HG03378 (cell line): ENCODE measurements at regions not wholly inside any gene's neighbourhood (a gene's known extent, or its start where the extent isn't known, plus 50 kb on each side); places are given as distances from the start of the nearest gene placed in this dataset.
"Not testable (repeated sequence)": the region's sequence is repeated elsewhere in the genome, so short reads cannot be mapped to it uniquely, and the experiment has no call there.

ENCODE experiments used
- ATAC-seq: cut with Tn5 transposase; IDR thresholded peaks from one replicate; pipeline ENCODE4 v1.9.1; 2021; ENCODE audit warnings: mild to moderate bottlenecking, moderate library complexity; ENCODE audit not compliant: unreplicated experiment

DNA sequence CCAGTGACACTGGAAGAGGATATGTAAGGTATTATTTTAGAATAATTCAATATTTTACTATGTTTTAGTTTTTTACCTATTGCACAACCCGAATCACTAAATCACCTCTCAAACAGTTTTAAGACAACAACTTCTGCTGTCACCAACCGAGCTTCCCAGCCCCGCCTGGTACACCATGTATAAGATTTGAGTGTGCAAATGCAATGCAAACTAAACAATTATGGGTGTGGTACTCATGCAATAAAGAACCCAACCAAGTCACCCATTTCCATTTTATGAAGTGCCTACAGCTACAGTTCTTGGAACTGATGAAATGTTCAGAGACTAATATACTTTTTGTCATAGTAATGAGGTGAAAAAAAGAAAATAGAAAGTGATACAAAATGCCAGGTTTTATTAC lies 256.2 kb downstream of the TAFA4 start:
- no peak for ATAC-seq

DNA sequence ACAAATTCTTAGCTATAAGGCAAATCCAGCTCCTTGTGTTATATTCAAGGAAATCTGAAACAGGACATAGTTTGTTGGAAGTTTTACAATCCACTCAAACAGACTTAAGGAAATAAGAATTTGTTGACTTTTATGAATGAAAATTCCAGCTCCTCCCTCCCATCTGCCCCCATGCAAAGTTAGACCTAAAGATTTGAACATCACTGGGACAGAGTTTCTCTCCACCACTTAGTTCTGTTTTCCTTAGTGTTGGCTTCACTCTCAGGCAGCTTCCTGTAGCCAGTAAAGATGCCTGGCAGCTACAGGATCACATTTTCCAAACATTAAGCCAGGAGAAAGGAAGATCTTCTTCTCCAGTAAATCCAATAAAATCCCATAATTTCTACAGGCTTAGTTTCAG lies 265.0 kb downstream of the TAFA4 start:
- ATAC-seq = no peak

DNA sequence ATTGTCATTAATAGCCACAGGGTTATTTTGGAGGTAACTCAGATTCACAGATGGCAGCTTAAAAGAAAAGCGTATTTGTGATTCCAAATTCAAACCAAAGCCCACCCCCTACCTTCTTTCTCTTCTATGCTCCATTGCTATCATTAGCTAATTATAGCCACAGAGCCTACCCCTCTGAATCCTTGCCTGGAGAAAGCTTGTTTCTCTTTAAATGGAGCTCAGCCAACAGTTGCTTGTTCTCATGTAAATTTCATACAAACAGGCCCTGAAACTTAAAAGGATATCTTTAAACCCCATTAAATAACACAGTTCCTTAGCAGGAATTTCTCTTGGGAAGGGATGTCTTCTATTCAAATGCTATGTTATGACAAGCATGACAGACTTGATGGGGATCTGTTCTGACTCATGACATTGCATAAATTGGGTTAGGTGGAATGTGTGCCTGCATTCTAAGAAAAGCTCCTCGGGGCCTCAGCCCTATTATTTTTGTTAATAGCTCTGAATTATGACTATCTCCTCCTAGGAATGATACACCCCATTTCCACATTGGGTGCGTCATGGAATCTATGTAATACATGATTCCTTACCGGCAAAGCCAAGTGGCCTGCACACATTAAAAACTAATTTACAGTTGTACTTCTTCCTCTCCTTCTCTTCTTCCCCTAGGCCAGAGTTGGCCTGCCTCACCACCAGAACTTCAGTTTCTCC lies 265.8 kb downstream of the TAFA4 start:
- no peak for ATAC-seq

DNA sequence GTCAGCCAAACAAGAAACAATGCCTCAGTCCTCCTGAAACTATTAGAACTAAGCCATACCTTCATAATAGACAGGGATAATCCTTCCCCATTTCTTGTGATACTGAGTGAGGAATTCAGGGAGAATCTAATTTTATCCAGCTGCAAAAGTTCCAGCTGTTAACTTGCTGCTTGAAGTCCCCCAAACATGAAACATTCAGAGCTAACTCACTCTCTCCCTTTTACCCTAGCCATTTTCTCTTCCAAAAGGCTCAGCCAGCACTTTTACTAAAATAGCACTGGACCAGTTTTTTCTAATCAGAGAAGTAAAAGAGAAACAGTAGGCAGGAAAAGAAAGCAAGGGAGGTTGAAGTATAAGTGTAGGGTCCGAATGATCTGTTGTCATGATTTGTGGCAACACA lies 268.1 kb downstream of the TAFA4 start:
- no peak for ATAC-seq

DNA sequence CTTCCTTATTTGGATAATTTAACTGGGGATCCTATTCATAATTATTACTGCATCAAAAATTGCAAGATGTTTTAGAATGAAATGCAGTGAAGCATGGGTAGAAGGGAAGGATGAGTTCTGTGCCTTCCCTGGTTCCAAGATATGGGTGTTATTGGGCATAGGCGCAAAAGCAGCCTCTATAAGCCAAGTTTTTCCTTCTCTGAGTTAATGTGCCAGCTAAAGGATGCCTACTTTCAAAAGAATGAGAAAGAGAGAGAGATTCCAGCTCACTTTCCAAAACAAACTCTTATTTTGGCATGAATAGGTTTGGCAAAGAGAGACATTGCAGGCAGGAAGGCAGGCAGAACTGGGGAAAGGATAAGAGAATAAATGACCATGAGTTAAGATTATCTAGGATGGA lies 270.2 kb downstream of the TAFA4 start:
- no peak for ATAC-seq

DNA sequence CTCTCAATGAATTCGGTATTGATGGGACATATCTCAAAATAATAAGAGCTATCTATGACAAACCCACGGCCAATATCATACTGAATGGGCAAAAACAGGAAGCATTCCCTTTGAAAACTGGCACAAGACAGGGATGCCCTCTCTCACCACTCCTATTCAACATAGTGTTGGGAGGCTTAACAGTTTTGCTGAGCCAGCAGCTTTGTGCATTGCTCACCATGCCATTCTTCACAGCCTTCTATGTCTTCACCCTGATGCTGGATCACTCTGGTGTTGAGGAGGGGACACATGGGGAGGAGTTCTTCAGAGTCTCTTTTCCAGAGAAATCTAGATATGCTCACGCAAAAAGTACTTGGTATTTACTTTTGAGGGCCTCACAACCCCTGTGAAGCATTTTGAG lies 281.7 kb downstream of the TAFA4 start:
- not testable (repeated sequence) for ATAC-seq

DNA sequence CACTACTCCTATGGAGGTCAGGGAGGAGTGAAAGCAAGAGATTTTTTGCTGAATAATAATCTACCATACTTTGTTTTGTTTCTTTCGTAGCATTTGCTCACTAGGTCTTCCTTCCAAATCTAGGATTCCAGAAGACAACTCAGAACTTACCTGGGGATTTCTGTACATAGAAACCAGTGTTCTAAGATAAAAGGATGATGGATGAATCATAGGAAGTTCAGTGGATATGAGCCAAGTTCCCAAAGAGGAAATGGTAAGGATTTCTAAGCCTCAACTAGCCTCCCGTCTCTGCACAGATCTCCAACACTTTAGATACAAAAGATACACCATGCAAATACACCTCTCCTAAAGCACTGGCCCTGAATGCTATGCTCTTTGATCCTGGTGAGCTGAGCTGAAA lies 283.9 kb downstream of the TAFA4 start:
- ATAC-seq = no peak

DNA sequence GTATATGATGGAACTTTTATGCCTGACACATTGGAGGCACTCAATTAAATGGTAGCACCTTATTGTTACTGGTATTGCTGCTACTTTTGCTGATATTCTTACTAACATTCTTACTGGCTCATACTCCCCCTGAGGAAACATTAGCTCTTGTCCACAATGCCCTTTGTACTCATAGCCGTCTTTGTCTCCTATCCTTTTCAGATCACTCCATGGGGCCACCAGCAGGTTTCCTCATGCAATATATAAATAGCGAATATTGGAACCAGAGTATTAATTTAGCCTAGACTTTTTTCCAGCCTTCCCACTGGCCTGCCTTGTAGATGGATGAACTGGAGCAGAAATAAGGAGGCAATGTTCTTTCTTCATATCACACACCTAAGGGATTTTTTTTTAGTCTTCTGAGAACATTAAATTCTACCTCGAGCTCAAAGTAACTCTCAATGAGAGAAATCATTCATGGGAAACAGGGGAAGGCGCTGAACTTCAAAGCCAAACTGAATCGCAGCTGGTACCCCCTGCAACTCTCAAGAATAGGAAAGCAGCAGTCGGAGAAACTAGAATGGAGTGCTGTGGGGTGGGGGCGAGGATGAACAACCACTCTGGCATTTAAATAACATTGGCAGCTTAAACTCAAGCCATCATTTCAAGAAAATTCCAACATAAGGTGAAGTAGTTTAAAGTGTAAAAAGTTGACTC lies 300.3 kb downstream of the TAFA4 start:
- no peak for ATAC-seq

DNA sequence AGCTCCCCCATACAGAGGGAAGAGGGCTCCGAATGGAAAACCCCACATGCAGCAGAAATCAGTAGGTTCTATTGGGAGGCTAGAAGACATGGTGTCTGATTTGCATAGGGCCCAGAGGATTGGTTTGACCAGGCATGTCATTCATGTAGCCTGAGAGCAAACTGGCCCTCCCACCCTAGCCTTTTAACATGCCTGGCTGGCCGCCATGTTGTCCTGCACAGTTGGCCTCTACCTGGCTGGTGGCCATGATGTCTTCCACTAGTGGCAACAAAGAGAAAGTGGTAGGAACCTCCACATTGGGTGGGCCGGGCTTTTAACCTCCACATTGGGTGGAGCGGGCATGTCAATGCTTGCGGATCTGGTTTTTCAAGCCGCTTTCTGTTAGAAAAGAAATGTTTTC lies 312.1 kb downstream of the TAFA4 start:
- ATAC-seq = no peak

DNA sequence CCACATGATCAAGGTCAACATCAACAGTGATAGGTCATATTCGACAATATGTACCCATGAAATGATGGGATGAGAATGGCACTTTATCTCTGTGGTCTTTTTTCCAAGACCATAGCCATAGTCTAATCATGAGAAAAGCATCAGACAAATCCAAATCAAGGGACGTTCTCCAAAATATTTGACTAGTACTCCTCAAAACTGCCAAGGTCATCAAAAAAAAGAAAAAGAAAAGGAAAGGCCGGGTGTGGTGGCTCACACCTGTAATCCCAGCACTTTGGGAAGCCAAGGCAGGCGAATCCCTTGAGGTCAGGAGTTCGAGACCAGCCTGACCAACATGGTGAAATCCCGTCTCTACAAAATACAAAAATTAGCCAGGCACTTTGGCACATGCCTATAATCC lies 318.3 kb downstream of the TAFA4 start:
- no peak for ATAC-seq

DNA sequence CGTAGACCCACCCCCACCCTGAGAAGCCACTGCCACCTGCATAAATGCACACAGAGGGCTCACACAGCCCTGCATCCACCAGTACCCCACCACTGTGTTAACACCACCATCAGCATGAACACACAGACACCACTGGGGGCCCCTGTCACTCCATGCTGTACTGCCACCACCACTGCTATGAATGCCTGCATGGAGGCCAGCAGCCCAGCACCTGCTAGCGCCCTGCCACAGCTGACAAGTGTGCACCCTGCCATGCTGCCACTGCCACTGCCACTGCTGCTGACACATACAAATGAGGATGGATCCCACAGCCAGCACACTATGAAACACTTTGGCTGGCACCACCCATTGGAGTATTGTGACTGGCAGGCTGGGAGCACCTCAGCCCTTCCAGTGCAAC lies 361.0 kb downstream of the TAFA4 start:
- no peak for ATAC-seq

DNA sequence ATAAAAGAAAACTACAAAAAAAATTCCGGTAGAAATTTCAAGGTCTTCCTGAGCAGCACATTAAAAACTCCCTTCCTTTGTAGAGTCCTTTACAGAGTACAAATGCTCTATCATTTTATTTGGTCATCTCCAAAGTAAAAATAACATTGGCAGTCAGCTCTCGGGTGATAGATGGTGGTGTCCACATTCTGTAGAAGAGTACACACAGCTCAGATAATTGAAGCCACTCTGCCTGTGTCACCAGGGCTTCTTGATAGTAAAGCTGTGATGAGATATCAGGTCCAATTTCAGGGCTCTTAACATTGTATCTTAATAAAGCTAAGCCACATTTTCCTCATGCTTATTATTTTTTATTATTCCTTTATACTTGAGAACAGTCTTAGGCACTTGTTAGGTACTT lies 371.6 kb downstream of the TAFA4 start:
- no peak for ATAC-seq

DNA sequence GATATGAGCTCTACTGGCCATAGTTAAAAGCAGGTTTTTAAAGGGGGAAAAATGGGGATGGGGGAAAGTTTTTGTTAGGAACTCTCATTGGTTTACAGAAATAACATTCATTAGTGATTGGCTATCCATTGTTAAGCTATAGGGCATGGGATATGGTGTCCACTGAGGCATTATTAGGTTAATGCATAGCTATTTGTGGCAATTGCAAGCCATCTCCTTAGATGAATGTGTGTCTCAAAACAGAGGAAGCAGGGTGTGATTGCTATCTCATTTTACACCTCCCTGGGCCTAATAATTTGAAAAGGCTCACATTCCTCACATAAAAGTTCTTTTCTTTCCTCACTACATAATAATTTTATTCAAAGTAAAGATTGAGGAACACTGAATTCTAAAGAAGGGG lies 396.6 kb downstream of the TAFA4 start:
- ATAC-seq = no peak

DNA sequence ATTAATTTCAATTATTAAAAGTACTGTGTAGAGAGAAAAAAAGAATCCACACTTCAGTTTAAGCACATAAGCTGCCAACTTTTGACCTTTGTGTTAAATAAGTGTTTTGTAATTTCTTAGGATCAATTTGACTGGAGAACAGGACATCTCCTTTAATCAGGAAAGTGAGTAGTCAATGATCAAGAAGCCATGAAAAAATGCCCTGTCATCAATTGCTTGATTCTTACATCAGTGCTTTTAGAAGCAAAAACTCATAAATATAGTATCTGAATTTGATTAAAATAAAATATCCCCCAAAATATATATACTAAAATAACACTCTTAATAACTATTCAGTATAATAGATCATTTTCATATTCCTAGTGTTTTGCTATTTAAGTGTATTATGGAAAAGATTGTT lies 409.0 kb downstream of the TAFA4 start:
- no peak for ATAC-seq

DNA sequence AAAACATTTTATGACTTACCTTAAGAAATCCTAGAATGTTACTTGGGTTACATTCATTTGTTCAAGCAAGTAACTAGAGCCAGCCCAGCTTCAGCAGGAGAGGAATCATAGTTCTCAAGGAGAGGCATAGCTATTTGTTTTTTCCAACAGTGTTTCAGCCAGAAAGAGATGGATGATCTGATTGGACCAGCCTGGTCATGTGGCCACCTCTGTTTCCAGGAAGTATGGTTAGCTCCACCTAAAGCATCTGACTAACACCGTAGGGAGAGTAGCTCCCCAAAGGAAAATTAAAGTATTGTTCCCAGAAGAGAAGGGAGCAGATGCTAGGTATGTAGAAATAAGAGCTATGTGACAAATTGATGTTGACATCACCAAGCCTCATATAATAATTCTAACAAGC lies 417.1 kb downstream of the TAFA4 start:
- ATAC-seq = no peak

DNA sequence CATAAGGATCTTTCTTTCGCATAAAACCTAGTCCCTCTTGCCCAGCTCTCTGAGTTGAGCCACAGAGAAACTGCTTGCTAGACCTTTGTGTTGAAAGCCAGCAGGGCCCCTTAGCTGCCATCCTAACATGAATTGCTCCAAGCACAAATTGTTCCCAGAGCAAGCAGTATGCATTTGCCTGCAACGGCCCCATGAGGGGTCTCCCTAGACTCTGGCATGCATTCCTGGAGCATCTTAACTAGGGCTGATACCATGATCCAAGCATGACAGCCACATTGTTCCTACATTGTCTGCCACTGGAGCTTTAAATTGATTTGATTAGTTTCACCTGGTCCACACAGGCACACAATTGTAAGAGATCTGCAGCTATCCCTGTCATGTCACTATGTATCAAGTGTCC lies 428.1 kb downstream of the TAFA4 start:
- ATAC-seq = no peak

DNA sequence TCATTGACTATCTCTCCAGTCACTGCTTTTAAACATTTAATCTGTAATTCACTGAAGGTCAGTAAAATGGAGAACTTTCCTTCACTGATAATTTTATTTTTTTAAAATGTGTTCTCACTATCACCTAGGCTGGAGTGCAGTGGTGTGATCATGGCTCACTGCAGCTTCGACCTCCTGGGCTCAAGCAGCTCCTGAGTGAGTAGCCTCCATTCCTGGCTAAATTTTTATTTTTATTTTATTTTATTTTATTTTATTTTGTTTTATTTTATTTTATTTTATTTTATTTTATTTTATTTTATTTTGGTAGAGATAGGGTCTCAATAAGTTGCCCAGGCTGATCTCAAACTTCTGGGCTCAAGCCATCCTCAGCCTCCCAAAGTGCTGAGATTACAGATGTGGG lies 446.5 kb downstream of the TAFA4 start:
- ATAC-seq = not testable (repeated sequence)

DNA sequence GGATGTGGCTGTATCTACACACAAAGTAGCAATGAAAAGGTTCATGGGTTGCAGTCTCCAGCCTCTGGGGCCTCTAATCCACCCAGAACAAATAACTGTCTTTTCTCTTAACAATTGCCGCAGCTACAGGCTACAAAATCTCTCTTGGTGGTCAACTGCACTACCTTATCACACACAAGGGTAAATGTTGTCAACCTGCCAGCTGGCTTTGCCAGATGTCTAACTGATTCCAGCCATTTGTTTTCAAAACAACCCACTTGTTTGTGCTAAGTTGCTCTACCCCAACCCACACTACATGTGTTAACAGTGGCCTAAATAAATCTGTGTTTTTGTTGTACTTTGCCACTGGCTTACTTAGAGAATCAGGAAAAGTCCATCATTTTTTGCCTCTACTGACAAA lies 447.3 kb downstream of the TAFA4 start:
- ATAC-seq = no peak

DNA sequence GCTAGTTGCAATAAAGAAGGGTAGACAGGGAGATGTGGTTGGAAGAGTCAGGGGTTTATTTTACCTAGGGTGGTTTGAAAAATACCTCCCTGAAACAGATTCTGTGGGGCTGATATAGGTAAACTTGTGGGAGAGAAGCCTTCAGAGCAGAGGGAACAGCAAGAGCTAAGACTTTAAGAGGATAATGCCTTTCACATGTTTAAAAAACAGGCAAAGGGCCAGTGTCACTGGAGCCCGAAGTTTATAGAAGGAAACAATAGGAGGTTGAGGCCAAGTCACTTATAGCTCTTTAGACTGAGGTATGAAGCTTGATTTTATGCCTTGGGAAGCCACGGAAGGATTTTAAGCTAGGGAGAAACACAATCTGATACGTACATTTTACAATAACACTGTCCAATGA lies 448.7 kb downstream of the TAFA4 start:
- no peak for ATAC-seq

DNA sequence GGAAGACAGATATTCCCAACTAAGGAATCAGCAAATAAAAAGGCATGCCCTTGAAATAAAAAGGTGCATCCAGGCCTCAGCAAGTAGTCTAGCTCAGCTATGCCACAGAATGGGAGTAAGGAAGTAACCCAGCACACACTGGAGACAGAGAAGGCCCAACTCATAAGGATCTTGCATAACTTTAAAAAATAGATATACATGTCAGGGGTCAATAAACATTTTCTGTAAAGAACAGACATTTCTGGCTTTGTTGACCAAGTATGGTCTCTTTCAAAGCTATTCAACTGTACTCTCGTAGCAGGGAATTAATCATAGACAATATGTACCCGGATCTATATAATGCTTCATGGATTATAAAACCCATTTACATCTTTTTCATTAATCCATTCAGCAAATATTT lies 449.3 kb downstream of the TAFA4 start:
- no peak for ATAC-seq

DNA sequence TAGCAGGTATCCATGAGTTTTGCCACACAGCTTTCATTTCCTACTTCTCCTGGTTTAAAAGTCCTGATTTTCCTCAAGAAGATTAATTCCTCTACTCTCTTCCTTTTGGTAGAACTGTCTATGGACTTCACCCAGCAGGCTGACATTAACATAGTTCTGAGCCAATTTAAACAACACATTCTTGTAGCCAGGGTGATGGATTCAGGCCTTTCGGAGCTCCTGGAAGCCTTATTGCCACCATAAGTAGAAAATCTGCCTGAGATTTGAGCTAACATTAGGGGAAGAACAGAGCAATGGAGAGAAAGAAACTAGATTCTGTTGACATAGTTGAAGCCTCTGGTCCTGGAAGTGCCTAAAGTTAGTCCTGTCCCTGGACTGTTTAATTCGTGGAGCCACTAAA lies 449.8 kb downstream of the TAFA4 start:
- ATAC-seq = no peak

DNA sequence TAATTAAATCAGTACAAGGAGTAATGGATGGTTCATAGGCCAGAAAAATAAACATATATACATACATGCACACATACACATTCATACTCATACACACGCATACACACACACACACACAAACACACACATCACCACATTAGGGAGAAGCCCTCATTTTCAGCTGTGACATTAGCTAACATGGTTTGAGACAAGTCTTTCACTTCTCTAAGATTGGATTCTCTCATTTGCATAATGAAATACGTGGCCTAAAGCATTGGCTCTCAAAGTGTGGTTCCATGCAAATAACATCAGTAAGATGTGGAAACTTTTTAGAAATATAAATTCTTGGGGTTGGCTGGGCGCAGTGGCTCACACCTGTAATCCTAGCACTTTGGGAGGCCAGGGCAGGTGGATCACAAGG lies 452.6 kb downstream of the TAFA4 start:
- no peak for ATAC-seq
